ENCODE measurements at regions not wholly inside any gene's neighbourhood (a gene's known extent, or its start where the extent isn't known, plus 50 kb on each side); places are given as distances from the start of the nearest gene placed in this dataset.

- WGBS, 2 experiments (ENCODE audit: extremely low coverage in 1 of 2, insufficient coverage in 1 of 2, insufficient read length in 1 of 2, insufficient replicate concordance in 2 of 2, low coverage in 1 of 2, low lambda C conversion rate in 2 of 2, missing lambda C conversion rate in 1 of 2) = 59 to 83% methylated on average over 1 to 4 of the region's 4 CpGs
- Histone ChIP-seq H2AFZ (ENCODE audit: low read length) (no peak overlapping the region), H3K4me3 (ENCODE audit: extremely low read depth in 1 of 4, insufficient read depth in 2 of 4, low read depth in 3 of 4, low read length in 4 of 4) (no peak overlapping the region), H3K27ac (ENCODE audit: low read depth, low read length) (no peak overlapping the region), H4K20me1 (replicated peaks in 1 of 2; ENCODE audit: control insufficient read depth in 1 of 2, insufficient read depth in 2 of 2, low read length in 2 of 2) (no peaks in the 10 kb centered on the region), H3K56ac (replicated peaks; ENCODE audit: insufficient read length, low read depth, low read length) (no peak overlapping the region), H2BK15ac (ENCODE audit: low read length) (no peak overlapping the region), H3K79me1 (ENCODE audit: low read depth, low read length) (no peaks in the 10 kb centered on the region), H2BK120ac (replicated peaks; ENCODE audit: low read depth, low read length) (no peak overlapping the region), H3K4me2 (ENCODE audit: insufficient read depth in 1 of 2, low read depth in 2 of 2, low read length in 2 of 2) (no peak overlapping the region), H3K9me3 (ENCODE audit: insufficient read depth in 2 of 2, low read depth in 1 of 2, low read length in 1 of 2) (no peaks in the 10 kb centered on the region), H3K9ac (replicated peaks in 1 of 4; ENCODE audit: extremely low read depth in 1 of 4, low read depth in 3 of 4, low read length in 3 of 4) (no peak overlapping the region), H3K79me2 (ENCODE audit: control insufficient read depth in 1 of 2, insufficient read depth in 2 of 2, low read length in 2 of 2) (no peaks in the 10 kb centered on the region), H4K5ac (ENCODE audit: insufficient read length, low read depth, low read length) (no peak overlapping the region), H3K14ac (ENCODE audit: insufficient read length) (no peak overlapping the region), H3K23ac (ENCODE audit: insufficient read length) (no peak overlapping the region), H2AK5ac (ENCODE audit: low read depth, low read length) (no peak overlapping the region), H3K4me1 (replicated peaks in 1 of 4; ENCODE audit: control insufficient read depth in 3 of 4, insufficient read depth in 4 of 4, low read length in 3 of 4) (no peaks in the 10 kb centered on the region), H2BK5ac (ENCODE audit: low read depth, low read length) (no peak overlapping the region), H3K27me3 (replicated peaks in 1 of 4; ENCODE audit: control insufficient read depth in 3 of 4, extremely low read depth in 1 of 4, insufficient read depth in 3 of 4, low read length in 3 of 4) (no peaks in the 10 kb centered on the region), H4K91ac (replicated peaks; ENCODE audit: insufficient read length, low read length) (no peak overlapping the region), H3K36me3 (ENCODE audit: control insufficient read depth in 2 of 4, insufficient read depth in 4 of 4, low read length in 3 of 4) (no peaks in the 10 kb centered on the region), H2BK20ac (ENCODE audit: low read length) (no peak overlapping the region), H3K23me2 (ENCODE audit: low read depth, low read length) (no peaks in the 10 kb centered on the region), H4K8ac (ENCODE audit: extremely low read depth, insufficient read depth, low read length) (no peak overlapping the region), H3K18ac (ENCODE audit: extremely low read depth, low read length) (no peak overlapping the region), H3K4ac (replicated peaks; ENCODE audit: insufficient read length, low read depth, low read length) (no peak overlapping the region), H2BK12ac (ENCODE audit: low read depth, low read length) (no peak overlapping the region)
- FAIRE-seq (no peak), DNase-seq (ENCODE audit: low read depth in 1 of 2, low spot score in 2 of 2) (no peak)
- ChIA-PET POLR2A (ENCODE audit: partially characterized antibody) (no interaction called here), CTCF (ENCODE audit: partially characterized antibody) (interaction anchor here (1.1 kb wide), 1 partner anchor 19 kb away, joined by 3 read pairs; no protein-coding TSS in a partner anchor)
- TF ChIP-seq GABPA (IDR thresholded peaks at IDR 0.05; ENCODE audit: borderline replicate concordance, insufficient read depth, low read length) = no peak
- TF ChIP-seq CBX8 (IDR thresholded peaks at IDR 0.05; ENCODE audit: borderline replicate concordance, low read depth, low read length) = no peak
- no peak for TF ChIP-seq ASH2L (IDR thresholded peaks at IDR 0.05; ENCODE audit: low read length)
- no peak for TF ChIP-seq TCF12 (IDR thresholded peaks at IDR 0.05; ENCODE audit: low read depth, low read length)
- no peak for TF ChIP-seq POU5F1 (IDR thresholded peaks at IDR 0.05; ENCODE audit: low read depth, low read length)
- TF ChIP-seq RXRA (IDR thresholded peaks at IDR 0.05; ENCODE audit: insufficient read depth, low read depth, low read length) = no peak
- no peak for TF ChIP-seq SIRT6 (IDR thresholded peaks at IDR 0.05; ENCODE audit: low read length)
These were observed 432.8 kb upstream of the CDH5 start for GRCh38 chr16:65933703-65934102.

Measured in H1 (cell line).